HG02943 (cell line): ENCODE measurements at regions not wholly inside any gene's neighbourhood (a gene's known extent, or its start where the extent isn't known, plus 50 kb on each side); places are given as distances from the start of the nearest gene placed in this dataset.
"Not testable (repeated sequence)": the region's sequence is repeated elsewhere in the genome, so short reads cannot be mapped to it uniquely, and the experiment has no call there.

Experiments
- ATAC-seq: cut with Tn5 transposase; IDR thresholded peaks from one replicate; pipeline ENCODE4 v1.9.1; 2021; ENCODE audit warnings: mild to moderate bottlenecking, low read depth, moderate library complexity; ENCODE audit not compliant: unreplicated experiment

- ATAC-seq: peak; percentile 73
Measured at GRCh38 chr15:70528270-70528706, 235.1 kb downstream of the UACA start.

- no peak for ATAC-seq
Measured at GRCh38 chr15:70526974-70527325, 236.4 kb downstream of the UACA start.

GRCh38 chr15:70526221-70526973 is 237.0 kb downstream of the UACA start:
- no peak for ATAC-seq

GRCh38 chr15:70525551-70525950 is 237.8 kb downstream of the UACA start:
- ATAC-seq: no peak

GRCh38 chr15:70524470-70524869 is 238.9 kb downstream of the UACA start:
- no peak for ATAC-seq

GRCh38 chr15:70523616-70524015 is 239.7 kb downstream of the UACA start:
- no peak for ATAC-seq

- no peak for ATAC-seq
Measured at GRCh38 chr15:70523192-70523591, 240.2 kb downstream of the UACA start.

- no peak for ATAC-seq
Measured at GRCh38 chr15:70522323-70522966, 240.9 kb downstream of the UACA start.

GRCh38 chr15:70521576-70522322 is 241.6 kb downstream of the UACA start:
- no peak for ATAC-seq

GRCh38 chr15:70519616-70520015 is 243.7 kb downstream of the UACA start:
- ATAC-seq: no peak

GRCh38 chr15:70519004-70519365 is 244.4 kb downstream of the UACA start:
- ATAC-seq: no peak

GRCh38 chr15:70518201-70519003 is 245.0 kb downstream of the UACA start:
- no peak for ATAC-seq

GRCh38 chr15:70517194-70517590 is 246.2 kb downstream of the UACA start:
- no peak for ATAC-seq

- no peak for ATAC-seq
Measured at GRCh38 chr15:70516408-70517193, 246.8 kb downstream of the UACA start.

GRCh38 chr15:70514251-70514650 is 249.1 kb downstream of the UACA start:
- no peak for ATAC-seq

- no peak for ATAC-seq
Measured at GRCh38 chr15:70513819-70514218, 249.5 kb downstream of the UACA start.

GRCh38 chr15:70512772-70513362 is 250.5 kb downstream of the UACA start:
- no peak for ATAC-seq

GRCh38 chr15:70511972-70512587 is 251.3 kb downstream of the UACA start:
- not testable (repeated sequence) for ATAC-seq

- no peak for ATAC-seq
Measured at GRCh38 chr15:70510433-70510832, 252.9 kb downstream of the UACA start.
